GM12892 (cell line): ENCODE measurements at regions not wholly inside any gene's neighbourhood (a gene's known extent, or its start where the extent isn't known, plus 50 kb on each side); places are given as distances from the start of the nearest gene placed in this dataset.

Experiments used
- POLR2A ChIP-seq: IDR thresholded peaks from 2 replicates; pipeline ENCODE4 v1.6.1; 2011; ENCODE audit warnings: low read depth, low read length, control low read depth
- TAF1 ChIP-seq: IDR thresholded peaks from 2 replicates; pipeline ENCODE4 v1.6.1; 2011; ENCODE audit warnings: low read depth, mild to moderate bottlenecking, control low read depth, low read length, borderline replicate concordance

GRCh38 chr1:232223887-232224286 is 406.0 kb downstream of the SIPA1L2 start:
- TF ChIP-seq TAF1 (no peak), POLR2A (no peak)
